Skeletal muscle tissue (tissue), 3 donors: ENCODE measurements at regions not wholly inside any gene's neighbourhood (a gene's known extent, or its start where the extent isn't known, plus 50 kb on each side); places are given as distances from the start of the nearest gene placed in this dataset.

Experiments
- H3K27ac ChIP-seq: one replicate; pipeline ENCODE4 v1.7.0; 2013; ENCODE audit warnings: mild to moderate bottlenecking, low read depth, low read length, inconsistent platforms
- H3K27me3 ChIP-seq, 3 donors: one replicate each; pipeline ENCODE4 v1.7.0; 2013; ENCODE audit warnings: low read length in 3 of 3; ENCODE audit not compliant: control insufficient read depth in 3 of 3, insufficient read depth in 3 of 3
- H3K36me3 ChIP-seq, 3 donors: one replicate each; pipeline ENCODE4 v1.7.0; 2013; ENCODE audit warnings: low read length in 3 of 3; ENCODE audit not compliant: control insufficient read depth in 3 of 3, insufficient read depth in 3 of 3
- H3K4me1 ChIP-seq, 3 donors: one replicate each; pipeline ENCODE4 v1.7.0; 2013; ENCODE audit warnings: low read length in 3 of 3, mild to moderate bottlenecking in 3 of 3; ENCODE audit not compliant: control insufficient read depth in 3 of 3, insufficient read depth in 3 of 3
- H3K4me3 ChIP-seq, 3 donors: one replicate each; pipeline ENCODE4 v1.7.0; 2013; ENCODE audit warnings: low read length in 3 of 3
- H3K9ac ChIP-seq, 3 donors: one replicate each; pipeline ENCODE4 v1.7.0; 2013; ENCODE audit warnings: low read length in 3 of 3, mild to moderate bottlenecking in 3 of 3, moderate library complexity in 2 of 3, low read depth in 1 of 3
- H3K9me3 ChIP-seq, 3 donors: one replicate each; pipeline ENCODE4 v1.7.0; 2013; ENCODE audit warnings: low read length in 3 of 3; ENCODE audit not compliant: control insufficient read depth in 3 of 3
- donor health status: Osteomylitis.

DNA sequence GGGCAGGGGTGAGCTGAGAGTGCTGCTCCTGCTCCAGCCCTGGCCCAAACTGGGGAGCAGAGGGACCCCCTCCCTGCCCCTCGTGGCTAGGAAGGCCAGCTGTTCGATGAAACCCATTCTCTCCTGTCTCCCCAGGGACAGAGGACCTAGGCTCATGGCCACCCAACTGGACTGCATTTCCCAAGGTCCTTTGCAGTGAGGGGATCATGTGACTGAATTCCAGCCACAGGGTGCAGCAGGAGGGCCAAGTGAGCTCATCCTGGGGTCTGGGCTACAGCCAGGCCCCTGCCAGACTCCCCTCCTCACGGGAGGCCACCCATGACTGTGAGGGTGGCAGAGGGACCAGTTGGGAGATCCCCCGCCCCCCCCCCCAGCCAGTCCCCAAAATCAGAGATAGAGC is 777.6 kb downstream of the TBC1D22A start:
- Histone ChIP-seq H3K4me3 (no peak overlapping the region), H3K27me3 (peaks cover 0 to 5% (median 0%) of the 10 kb centered on the region in 3 donors), H3K9me3 (peaks cover 0 to 1% (median 0%) of the 10 kb centered on the region in 3 donors), H3K27ac (no peak overlapping the region), H3K36me3 (no peaks in the 10 kb centered on the region), H3K4me1 (no peaks in the 10 kb centered on the region), H3K9ac (no peak overlapping the region)

- Histone ChIP-seq H3K4me3 (no peak overlapping the region), H3K4me1 (no peaks in the 10 kb centered on the region), H3K36me3 (no peaks in the 10 kb centered on the region), H3K9me3 (peaks cover 0 to 1% (median 0%) of the 10 kb centered on the region in 3 donors), H3K27ac (no peak overlapping the region), H3K9ac (no peak overlapping the region), H3K27me3 (peaks cover 0 to 5% (median 0%) of the 10 kb centered on the region in 3 donors)
Measured at GRCh38 chr22:47539374-47539773, 776.9 kb downstream of the TBC1D22A start.

GRCh38 chr22:47535681-47536080 is 773.2 kb downstream of the TBC1D22A start:
- Histone ChIP-seq H3K27me3 (peaks cover 0 to 7% (median 0%) of the 10 kb centered on the region in 3 donors), H3K4me3 (no peak overlapping the region), H3K27ac (no peak overlapping the region), H3K9ac (no peak overlapping the region), H3K36me3 (no peaks in the 10 kb centered on the region), H3K4me1 (no peaks in the 10 kb centered on the region), H3K9me3 (peaks cover 0 to 1% (median 0%) of the 10 kb centered on the region in 3 donors)

DNA sequence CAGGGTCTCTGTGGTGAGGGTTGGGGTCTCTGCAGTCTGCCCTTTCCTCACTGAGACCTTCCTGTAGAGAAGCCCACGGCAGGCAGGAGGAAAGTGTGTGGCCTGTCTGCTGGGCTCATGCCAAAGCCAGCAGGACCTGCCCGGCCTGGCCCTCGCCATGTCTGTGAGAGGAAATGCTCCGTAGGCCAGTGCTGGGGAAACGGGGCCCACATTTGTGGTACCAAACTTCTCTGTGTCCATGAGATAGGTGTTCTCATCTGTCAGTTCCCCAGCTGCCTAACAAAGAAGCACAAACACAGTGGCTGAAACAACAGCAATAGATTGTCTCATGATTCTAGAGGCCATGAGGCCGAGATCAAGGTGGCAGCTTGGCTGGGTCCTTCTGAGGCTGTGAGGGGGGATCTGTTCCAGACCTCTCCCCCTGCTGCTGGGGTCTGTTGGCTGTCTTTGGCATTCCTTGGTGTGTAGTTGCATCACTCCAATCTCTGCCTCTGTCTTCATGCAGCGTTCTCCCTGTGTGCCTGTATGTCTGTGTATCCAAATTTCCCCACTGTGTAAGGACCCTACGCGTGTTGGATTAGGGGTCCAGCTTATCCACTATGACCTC is 772.5 kb downstream of the TBC1D22A start:
- H3K4me3 ChIP-seq: no peak overlapping the region
- no peak overlapping the region for H3K27ac ChIP-seq
- peaks cover 0 to under 1% (median 0%) of the 10 kb centered on the region in 3 donors for H3K9me3 ChIP-seq
- H3K36me3 ChIP-seq: no peaks in the 10 kb centered on the region
- no peak overlapping the region for H3K9ac ChIP-seq
- peaks cover 0 to 7% (median 0%) of the 10 kb centered on the region in 3 donors for H3K27me3 ChIP-seq
- H3K4me1 ChIP-seq: no peaks in the 10 kb centered on the region

DNA sequence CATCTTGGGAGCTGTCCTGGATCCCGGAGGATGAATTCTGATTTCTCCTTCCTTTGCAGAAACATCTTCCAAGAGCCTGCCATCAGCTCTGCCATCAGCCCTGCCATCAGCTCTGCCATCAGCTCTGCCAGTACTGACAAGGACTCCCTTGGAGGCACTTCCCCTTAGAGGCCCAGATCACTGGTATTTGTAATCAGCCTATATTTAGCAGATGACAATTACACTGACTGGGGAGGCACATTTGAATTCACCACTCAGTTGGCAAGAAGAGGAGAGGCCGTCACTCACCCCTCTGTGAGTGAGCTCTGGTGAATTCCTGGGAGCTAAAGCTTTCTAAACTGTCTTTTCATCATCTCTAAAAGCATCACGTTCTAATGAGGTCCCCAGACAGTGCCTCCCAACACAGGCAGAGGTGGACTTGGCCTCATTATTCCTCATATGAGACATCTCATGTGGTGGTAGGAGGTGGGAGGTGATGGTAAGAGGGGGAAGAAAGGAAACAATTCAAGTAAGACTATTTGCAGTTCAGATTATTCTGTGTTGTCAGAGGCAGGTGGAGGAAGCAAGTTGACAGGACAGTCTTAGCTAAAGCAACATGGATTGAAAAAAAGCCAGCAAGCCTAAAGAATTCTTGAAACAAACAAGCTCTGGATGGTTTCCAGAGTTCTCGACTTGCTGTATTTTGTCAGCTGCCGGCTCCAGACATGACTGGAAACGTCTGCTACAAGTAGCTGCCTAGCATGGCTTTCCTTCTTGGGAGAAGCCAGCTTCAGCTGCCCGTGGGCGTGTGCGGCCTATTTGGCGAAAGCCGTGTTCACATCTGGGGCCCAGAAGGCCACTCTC is 771.7 kb downstream of the TBC1D22A start:
- H3K9ac ChIP-seq: no peak overlapping the region
- no peak overlapping the region for H3K27ac ChIP-seq

DNA sequence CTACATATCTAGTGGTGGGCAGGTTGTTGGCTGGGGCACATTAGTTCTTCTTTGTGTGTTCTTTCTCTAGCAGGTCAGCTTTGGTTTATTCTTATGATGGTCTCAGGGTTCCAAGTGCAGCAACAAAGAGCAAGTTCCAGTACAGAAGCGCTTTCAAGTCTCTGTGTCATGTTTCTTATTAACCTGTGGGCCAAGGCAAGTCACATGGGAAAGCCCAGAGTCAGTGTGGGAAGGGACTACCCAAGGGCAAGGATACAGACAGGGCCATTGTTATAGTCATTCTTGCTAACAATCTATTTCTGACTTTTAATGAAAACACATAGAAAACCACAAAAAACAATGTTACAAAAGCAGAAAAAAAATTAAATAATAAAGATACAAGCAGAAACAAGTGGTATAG is 754.6 kb downstream of the TBC1D22A start:
- Histone ChIP-seq H3K4me3 (no peak overlapping the region), H3K4me1 (no peaks in the 10 kb centered on the region), H3K9ac (no peak overlapping the region), H3K36me3 (no peaks in the 10 kb centered on the region), H3K27me3 (no peaks in the 10 kb centered on the region), H3K27ac (no peak overlapping the region), H3K9me3 (no peaks in the 10 kb centered on the region)

More for the DNA sequence above, 771.7 kb downstream of the TBC1D22A start:
- Histone ChIP-seq H3K27me3 (peaks cover 0 to 7% (median 0%) of the 10 kb centered on the region in 3 donors), H3K4me1 (no peaks in the 10 kb centered on the region), H3K9me3 (no peaks in the 10 kb centered on the region), H3K36me3 (no peaks in the 10 kb centered on the region), H3K4me3 (no peak overlapping the region)

- no peaks in the 10 kb centered on the region for H3K9me3 ChIP-seq
- no peaks in the 10 kb centered on the region for H3K4me1 ChIP-seq
- no peak overlapping the region for H3K27ac ChIP-seq
- H3K36me3 ChIP-seq: no peaks in the 10 kb centered on the region
- H3K27me3 ChIP-seq: no peaks in the 10 kb centered on the region
- no peak overlapping the region for H3K9ac ChIP-seq
- no peak overlapping the region for H3K4me3 ChIP-seq
Measured at GRCh38 chr22:47515384-47516125, 753.1 kb downstream of the TBC1D22A start.

- no peaks in the 10 kb centered on the region for H3K9me3 ChIP-seq
- no peak overlapping the region for H3K4me3 ChIP-seq
- H3K9ac ChIP-seq: no peak overlapping the region
Measured at GRCh38 chr22:47512617-47513016, 750.2 kb downstream of the TBC1D22A start.

DNA sequence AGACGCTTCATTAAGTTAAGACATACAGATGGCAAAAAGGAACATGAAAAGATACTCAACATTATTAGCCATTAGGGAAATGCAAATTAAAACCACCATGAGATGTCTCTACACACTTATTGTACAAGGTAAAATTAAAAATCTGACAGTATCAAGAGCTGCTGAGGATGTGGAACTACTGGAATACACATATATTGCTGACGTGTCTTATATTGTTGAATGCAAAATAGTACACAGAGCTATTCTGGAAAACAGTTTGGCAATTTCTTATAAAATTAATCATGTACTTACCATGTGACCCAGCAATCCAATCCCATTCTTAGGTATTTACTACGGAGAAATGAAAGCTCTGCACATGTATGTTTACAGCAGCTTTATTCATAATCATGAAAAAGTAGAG is 742.5 kb downstream of the TBC1D22A start:
- Histone ChIP-seq H3K9me3 (peaks cover 0 to 4% (median 0%) of the 10 kb centered on the region in 3 donors), H3K4me3 (no peak overlapping the region), H3K36me3 (no peaks in the 10 kb centered on the region), H3K27ac (no peak overlapping the region), H3K9ac (no peak overlapping the region), H3K4me1 (no peaks in the 10 kb centered on the region), H3K27me3 (no peaks in the 10 kb centered on the region)

More at GRCh38 chr22:47512617-47513016, 750.2 kb downstream of the TBC1D22A start:
- Histone ChIP-seq H3K36me3 (no peaks in the 10 kb centered on the region), H3K27me3 (no peaks in the 10 kb centered on the region), H3K4me1 (no peaks in the 10 kb centered on the region), H3K27ac (no peak overlapping the region)
